Ectodermal cell (in vitro differentiated cells): ENCODE measurements at regions not wholly inside any gene's neighbourhood (a gene's known extent, or its start where the extent isn't known, plus 50 kb on each side); places are given as distances from the start of the nearest gene placed in this dataset.

Source experiments
- H3K27ac ChIP-seq: 2 replicates; pipeline ENCODE4 v1.7.0; 2013; ENCODE audit warnings: mild to moderate bottlenecking, low read depth, low read length; ENCODE audit not compliant: insufficient read depth, poor library complexity, severe bottlenecking
- H3K27me3 ChIP-seq: 2 replicates; pipeline ENCODE4 v1.7.0; 2013; ENCODE audit warnings: mild to moderate bottlenecking, low read length; ENCODE audit not compliant: insufficient read depth, control insufficient read depth, poor library complexity, severe bottlenecking
- H3K36me3 ChIP-seq: one replicate; pipeline ENCODE4 v1.7.0; 2013; ENCODE audit warnings: low read length; ENCODE audit not compliant: control insufficient read depth, insufficient read depth
- H3K4me1 ChIP-seq: one replicate; pipeline ENCODE4 v1.7.0; 2013; ENCODE audit warnings: low read length; ENCODE audit not compliant: control insufficient read depth, insufficient read depth
- H3K4me3 ChIP-seq: 2 replicates; pipeline ENCODE4 v1.7.0; 2013; ENCODE audit warnings: low read depth, low read length, control low read depth; ENCODE audit not compliant: insufficient read depth
- H3K9me3 ChIP-seq: 2 replicates; pipeline ENCODE4 v1.7.0; 2013; ENCODE audit warnings: mild to moderate bottlenecking, low read length, moderate library complexity; ENCODE audit not compliant: control insufficient read depth
- WGBS, 2 experiments: methylation state at CpG; one replicate each; pipeline ENCODE4 v1.1.7; 2013; ENCODE audit warnings: missing lambda C conversion rate in 2 of 2; 5-methylcytosine and 5-hydroxymethylcytosine counted together

- H3K4me1 ChIP-seq = no peaks in the 10 kb centered on the region
- H3K4me3 ChIP-seq = no peak overlapping the region
- H3K36me3 ChIP-seq = no peaks in the 10 kb centered on the region
- no peaks in the 10 kb centered on the region for H3K27me3 ChIP-seq
- no peaks in the 10 kb centered on the region for H3K9me3 ChIP-seq
- H3K27ac ChIP-seq = no peak overlapping the region
Measured at GRCh38 chrX:20653070-20653469, 386.4 kb upstream of the RPS6KA3 start.

- H3K9me3 ChIP-seq = no peaks in the 10 kb centered on the region
- H3K4me3 ChIP-seq = no peak overlapping the region
- no peak overlapping the region for H3K27ac ChIP-seq
- H3K36me3 ChIP-seq = no peaks in the 10 kb centered on the region
- 88 to 100% methylated on average over 1 of the region's 1 CpG for WGBS, 2 experiments
- no peaks in the 10 kb centered on the region for H3K27me3 ChIP-seq
- no peaks in the 10 kb centered on the region for H3K4me1 ChIP-seq
Measured at GRCh38 chrX:20641954-20642353, 375.2 kb upstream of the RPS6KA3 start.

DNA sequence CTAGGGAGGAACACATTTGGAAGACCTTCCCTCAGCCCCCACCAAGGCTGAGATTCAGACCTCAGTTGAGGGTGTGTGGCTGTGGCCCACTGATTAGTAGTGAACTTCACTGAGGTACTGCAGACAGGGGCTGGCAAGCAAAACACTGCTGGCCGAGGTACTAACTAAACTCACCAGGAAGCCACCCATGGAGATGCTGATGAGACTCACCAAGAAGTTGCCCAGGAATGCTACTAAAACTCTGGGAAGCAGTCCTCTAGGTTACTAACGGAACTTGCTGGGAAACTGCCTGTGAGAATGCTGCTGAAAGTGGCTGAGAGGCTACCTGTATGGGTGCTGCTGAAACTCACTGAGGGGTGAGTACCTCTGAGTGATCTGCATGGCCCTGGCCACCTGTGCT lies 372.4 kb upstream of the RPS6KA3 start:
- 60 to 78% methylated on average over 2 of the region's 2 CpGs for WGBS, 2 experiments
- H3K4me1 ChIP-seq = no peaks in the 10 kb centered on the region
- no peak overlapping the region for H3K4me3 ChIP-seq
- H3K9me3 ChIP-seq = no peaks in the 10 kb centered on the region
- no peaks in the 10 kb centered on the region for H3K36me3 ChIP-seq
- H3K27me3 ChIP-seq = no peaks in the 10 kb centered on the region
- H3K27ac ChIP-seq = no peak overlapping the region

DNA sequence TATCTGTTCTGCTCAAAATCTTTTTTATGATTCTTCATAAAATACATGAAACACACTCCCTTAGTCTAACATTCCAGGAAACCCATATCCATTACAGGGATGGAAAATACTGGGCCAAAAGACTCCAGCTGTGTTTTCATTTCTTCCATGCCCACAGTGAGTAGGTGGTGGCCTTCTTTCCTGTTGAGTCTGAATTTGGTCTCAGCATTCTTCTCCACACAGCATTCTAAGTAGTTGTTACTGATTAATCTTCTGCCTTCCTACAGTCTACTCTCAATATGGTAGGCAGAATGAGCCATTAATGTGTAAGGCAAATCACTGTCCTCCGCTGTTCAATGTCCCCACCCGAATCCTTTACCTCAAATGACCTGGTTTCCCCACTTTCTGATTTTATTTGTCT lies 370.6 kb upstream of the RPS6KA3 start:
- Histone ChIP-seq H3K36me3 (no peaks in the 10 kb centered on the region), H3K4me1 (no peaks in the 10 kb centered on the region), H3K27me3 (no peaks in the 10 kb centered on the region), H3K27ac (no peak overlapping the region), H3K4me3 (no peak overlapping the region), H3K9me3 (no peaks in the 10 kb centered on the region)
- WGBS, 2 experiments = 90 to 97% methylated on average over 2 of the region's 2 CpGs

DNA sequence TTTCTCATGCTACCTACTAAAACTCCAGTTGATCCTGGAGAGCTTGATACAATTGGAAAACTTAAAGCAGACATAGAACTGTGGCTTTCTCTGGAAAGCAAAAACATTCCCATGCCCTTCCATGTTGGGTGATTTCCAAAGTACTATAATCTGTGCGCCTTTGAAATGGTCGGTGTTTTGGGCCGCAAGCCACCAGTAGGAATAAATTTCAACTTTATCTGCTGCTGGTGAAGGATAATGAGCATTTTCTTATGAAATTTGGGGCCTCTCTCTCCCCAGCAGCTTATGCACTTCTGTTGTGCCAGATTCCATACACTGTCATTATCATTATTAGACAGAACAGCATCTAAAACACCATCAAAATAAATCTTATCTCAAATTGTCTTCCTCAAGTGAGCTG lies 366.7 kb upstream of the RPS6KA3 start:
- no peak overlapping the region for H3K4me3 ChIP-seq
- no peaks in the 10 kb centered on the region for H3K27me3 ChIP-seq
- no peaks in the 10 kb centered on the region for H3K4me1 ChIP-seq
- H3K36me3 ChIP-seq = no peaks in the 10 kb centered on the region
- WGBS, 2 experiments = 100% methylated on average over 1 to 3 of the region's 3 CpGs
- H3K9me3 ChIP-seq = no peaks in the 10 kb centered on the region
- H3K27ac ChIP-seq = no peak overlapping the region

DNA sequence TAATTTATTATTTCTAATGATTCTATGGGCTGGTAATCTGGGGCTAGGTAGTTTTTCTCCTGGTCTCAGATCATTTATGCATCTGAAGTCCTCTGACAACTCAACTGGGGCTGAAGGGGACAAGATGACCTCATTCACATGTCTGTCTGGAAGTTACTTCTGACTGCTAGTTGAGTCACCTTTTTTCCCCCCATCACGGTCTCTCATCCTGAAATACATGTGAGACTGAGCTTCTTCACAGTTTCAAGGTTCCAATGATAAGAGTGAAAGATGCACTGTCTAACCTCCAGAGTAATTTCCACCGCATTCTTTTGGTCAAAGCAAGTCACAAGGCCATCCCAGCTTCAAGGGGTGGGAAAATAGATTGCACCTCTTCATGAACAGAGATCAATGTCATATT lies 356.7 kb upstream of the RPS6KA3 start:
- H3K9me3 ChIP-seq = no peaks in the 10 kb centered on the region
- H3K4me1 ChIP-seq = no peaks in the 10 kb centered on the region
- WGBS, 2 experiments = 97 to 100% methylated on average over 2 of the region's 2 CpGs
- H3K27ac ChIP-seq = no peak overlapping the region
- no peak overlapping the region for H3K4me3 ChIP-seq
- H3K27me3 ChIP-seq = no peaks in the 10 kb centered on the region
- no peaks in the 10 kb centered on the region for H3K36me3 ChIP-seq

DNA sequence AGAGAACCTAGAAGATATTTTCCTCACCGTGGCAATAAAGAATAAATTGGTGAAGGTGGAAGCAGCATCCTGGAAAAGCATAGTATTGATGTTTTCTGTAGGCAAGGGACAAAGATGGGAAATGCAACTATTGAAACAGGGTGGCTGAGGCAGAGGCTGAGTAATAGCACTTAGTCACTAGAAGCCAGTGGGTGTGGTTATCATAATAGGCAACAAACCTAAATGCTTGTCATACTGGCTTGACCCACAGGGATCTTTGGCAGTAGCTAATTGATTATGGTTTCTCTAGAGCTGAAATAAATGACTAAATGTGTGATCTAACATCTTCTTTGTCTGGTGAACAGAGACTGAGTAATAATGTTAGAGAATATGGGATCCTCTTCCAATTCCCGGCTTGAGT lies 353.6 kb upstream of the RPS6KA3 start:
- Histone ChIP-seq H3K4me3 (no peak overlapping the region), H3K27me3 (no peaks in the 10 kb centered on the region), H3K36me3 (no peaks in the 10 kb centered on the region), H3K4me1 (no peaks in the 10 kb centered on the region), H3K9me3 (no peaks in the 10 kb centered on the region), H3K27ac (no peak overlapping the region)
- 93 to 100% methylated on average over 2 of the region's 2 CpGs for WGBS, 2 experiments

DNA sequence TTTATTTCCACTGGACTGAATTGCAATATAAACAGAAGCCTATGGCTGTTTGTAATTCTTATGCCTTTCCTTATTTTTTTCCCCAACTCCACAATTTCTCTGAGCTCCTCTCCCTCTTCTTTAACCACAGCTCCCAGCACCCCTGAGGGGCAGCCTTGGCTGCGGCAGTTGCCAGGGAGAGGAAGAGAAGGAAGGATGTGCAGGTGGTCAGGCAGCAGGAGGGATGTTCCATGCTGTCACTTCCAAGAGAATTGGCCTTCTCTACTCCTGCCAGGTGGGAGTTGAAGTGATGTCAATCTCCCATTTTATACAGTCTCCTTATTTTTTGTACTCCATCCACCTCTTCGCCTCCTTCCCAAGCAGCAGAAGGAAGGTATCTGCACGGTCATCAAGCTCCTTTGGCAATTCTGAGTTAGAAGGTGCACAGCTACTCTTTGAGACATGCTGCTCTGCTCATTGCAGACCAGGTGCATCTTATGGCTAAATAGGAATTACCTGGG lies 343.3 kb upstream of the RPS6KA3 start:
- no peaks in the 10 kb centered on the region for H3K9me3 ChIP-seq
- no peaks in the 10 kb centered on the region for H3K27me3 ChIP-seq
- no peaks in the 10 kb centered on the region for H3K4me1 ChIP-seq
- no peak overlapping the region for H3K4me3 ChIP-seq
- H3K36me3 ChIP-seq = no peaks in the 10 kb centered on the region
- H3K27ac ChIP-seq = no peak overlapping the region
- WGBS, 2 experiments = 83 to 89% methylated on average over 2 to 3 of the region's 3 CpGs

- H3K27ac ChIP-seq = no peak overlapping the region
- no peaks in the 10 kb centered on the region for H3K9me3 ChIP-seq
- 89 to 93% methylated on average over 2 to 3 of the region's 4 CpGs for WGBS, 2 experiments
- H3K27me3 ChIP-seq = no peaks in the 10 kb centered on the region
- no peaks in the 10 kb centered on the region for H3K4me1 ChIP-seq
- no peak overlapping the region for H3K4me3 ChIP-seq
- no peaks in the 10 kb centered on the region for H3K36me3 ChIP-seq
Measured at GRCh38 chrX:20606831-20607230, 340.1 kb upstream of the RPS6KA3 start.

DNA sequence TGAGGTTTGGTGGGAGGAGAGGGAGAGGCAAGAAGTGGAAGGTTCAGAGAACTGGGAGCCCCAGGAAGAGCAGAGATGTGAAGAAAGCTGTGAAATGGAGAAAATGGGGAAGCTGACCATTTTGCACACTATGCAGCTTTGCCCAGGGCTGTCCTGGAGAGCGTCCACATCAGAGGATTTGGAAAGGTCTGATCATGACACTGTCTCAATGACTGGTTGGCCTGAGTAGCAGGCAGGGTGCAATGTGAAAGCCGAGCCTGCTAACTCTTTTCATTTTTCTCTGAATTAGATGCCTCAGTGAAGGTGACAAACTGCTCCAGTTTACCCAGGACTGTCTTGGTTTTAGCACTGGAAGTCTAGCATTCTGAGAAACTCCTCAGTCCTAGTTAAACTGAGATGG lies 330.1 kb upstream of the RPS6KA3 start:
- H3K4me3 ChIP-seq = no peak overlapping the region
- H3K36me3 ChIP-seq = no peaks in the 10 kb centered on the region
- H3K4me1 ChIP-seq = no peaks in the 10 kb centered on the region
- 91 to 93% methylated on average over 2 of the region's 2 CpGs for WGBS, 2 experiments
- no peaks in the 10 kb centered on the region for H3K9me3 ChIP-seq
- no peaks in the 10 kb centered on the region for H3K27me3 ChIP-seq
- H3K27ac ChIP-seq = no peak overlapping the region

DNA sequence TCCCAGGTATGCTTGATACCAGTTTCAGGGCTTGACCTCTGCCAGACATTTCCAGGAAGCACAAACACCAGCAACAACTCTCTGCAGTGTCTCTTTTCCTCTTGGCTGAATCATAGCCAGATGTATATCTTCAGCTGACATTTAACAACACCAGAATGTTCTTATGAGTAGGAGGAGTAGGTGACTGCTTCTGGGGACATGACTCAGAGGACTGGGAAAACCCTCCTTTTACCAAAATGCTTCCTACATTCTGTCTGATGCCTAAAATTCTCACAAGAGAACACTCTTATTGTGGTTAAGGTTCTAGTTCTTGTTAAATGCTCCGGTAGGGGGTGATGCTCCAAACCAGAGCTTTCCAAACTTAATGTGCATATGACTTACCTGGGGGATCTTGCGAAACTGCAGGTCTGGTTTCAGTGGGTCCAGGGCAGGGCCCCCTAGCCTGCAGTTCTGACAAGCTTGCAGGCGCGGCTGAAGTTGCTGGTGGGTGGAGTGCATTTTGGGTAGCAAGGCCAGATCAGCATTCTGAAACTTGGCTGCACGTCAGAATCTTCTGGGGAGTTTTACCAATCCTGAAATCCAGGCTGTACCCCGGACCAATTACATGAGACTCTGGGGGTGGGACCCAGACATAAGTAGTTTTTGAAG lies 329.3 kb upstream of the RPS6KA3 start:
- no peaks in the 10 kb centered on the region for H3K36me3 ChIP-seq
- no peaks in the 10 kb centered on the region for H3K9me3 ChIP-seq
- H3K4me3 ChIP-seq = no peak overlapping the region
- whole genome bisulfite sequencing, 2 experiments = 87 to 89% methylated on average over 6 of the region's 6 CpGs
- H3K4me1 ChIP-seq = no peaks in the 10 kb centered on the region
- no peak overlapping the region for H3K27ac ChIP-seq
- H3K27me3 ChIP-seq = no peaks in the 10 kb centered on the region
